SK-N-SH (cell line): ENCODE measurements at regions not wholly inside any gene's neighbourhood (a gene's known extent, or its start where the extent isn't known, plus 50 kb on each side); places are given as distances from the start of the nearest gene placed in this dataset.

ENCODE experiments used
- CHD2 ChIP-seq: fragments of 150-350 bp; IDR thresholded peaks from 2 replicates; pipeline ENCODE4 v1.6.1; 2018; ENCODE audit warnings: low read length; ENCODE audit not compliant: partially characterized antibody
- ELF1 ChIP-seq: IDR thresholded peaks from 2 replicates; pipeline ENCODE4 v1.4.0; 2012
- EZH2phosphoT487 ChIP-seq: fragments of 200-600 bp; sonication (generic); IDR thresholded peaks from 2 replicates; pipeline ENCODE4 v1.6.1; 2017; ENCODE audit warnings: low read depth, mixed run types, mild to moderate bottlenecking, antibody characterized with exemption, moderate library complexity, borderline replicate concordance
- GABPA ChIP-seq: IDR thresholded peaks from 2 replicates; pipeline ENCODE4 v1.4.0; 2012; ENCODE audit warnings: low read depth, mild to moderate bottlenecking
- MEF2A ChIP-seq: IDR thresholded peaks from 2 replicates; pipeline ENCODE4 v1.4.0; 2012; ENCODE audit warnings: low read depth, borderline replicate concordance
- MXI1 ChIP-seq: IDR thresholded peaks from 2 replicates; pipeline ENCODE4 v1.6.1; 2012; ENCODE audit warnings: mild to moderate bottlenecking, low read depth, low read length, improper control_type of control experiment
- POLR2AphosphoS5 ChIP-seq: IDR thresholded peaks from 2 replicates; pipeline ENCODE4 v1.6.1; 2012; ENCODE audit warnings: low read depth, low read length
- RAD21 ChIP-seq: IDR thresholded peaks from 2 replicates; pipeline ENCODE4 v1.6.1; 2012; ENCODE audit warnings: mild to moderate bottlenecking, low read length
- RFX5 ChIP-seq: IDR thresholded peaks from 2 replicates; pipeline ENCODE4 v1.6.1; 2012; ENCODE audit warnings: mild to moderate bottlenecking, improper control_type of control experiment, low read length
- SMC3 ChIP-seq: IDR thresholded peaks from 2 replicates; pipeline ENCODE4 v1.6.1; 2012; ENCODE audit warnings: low read depth, low read length, improper control_type of control experiment
- TCF12 ChIP-seq: IDR thresholded peaks from 2 replicates; pipeline ENCODE4 v1.4.0; 2012
- TF ChIP-seq, protein P1 (sequence below): IDR thresholded peaks from 2 replicates; pipeline ENCODE4 v1.6.1; 2012; ENCODE audit warnings: mild to moderate bottlenecking, low read depth, low read length, moderate library complexity
- TF ChIP-seq, protein P2 (sequence below): fragments of 200-600 bp; sonication (generic); IDR thresholded peaks from 2 replicates; pipeline ENCODE4 v1.6.1; 2017; ENCODE audit warnings: antibody characterized with exemption, mild to moderate bottlenecking, moderate library complexity
- TF ChIP-seq, protein P3 (sequence below): fragments of 150-350 bp; IDR thresholded peaks from 2 replicates; pipeline ENCODE4 v1.6.1; 2016; ENCODE audit warnings: mild to moderate bottlenecking, low read depth, low read length

DNA sequence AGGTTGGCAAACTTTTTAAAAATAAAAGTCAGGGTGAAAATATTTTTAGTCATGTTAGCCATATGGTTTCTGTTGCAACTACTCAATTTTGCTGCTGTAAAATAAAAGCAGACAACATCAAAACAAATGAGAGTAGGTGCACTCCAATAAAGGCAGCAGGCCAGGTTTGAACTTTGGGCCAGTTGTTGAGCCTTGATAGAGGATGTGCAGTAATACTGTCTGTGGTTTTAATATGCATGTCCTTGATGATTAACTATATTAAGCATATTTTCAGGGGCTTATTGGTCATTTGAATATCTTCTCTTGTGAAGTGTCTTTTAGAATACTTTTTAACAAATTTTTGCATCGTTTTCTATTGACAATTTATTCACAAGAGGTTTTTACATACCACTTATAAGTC, 1399.9 kb upstream of the B3GALT2 start:
- TF ChIP-seq, protein P1, sequence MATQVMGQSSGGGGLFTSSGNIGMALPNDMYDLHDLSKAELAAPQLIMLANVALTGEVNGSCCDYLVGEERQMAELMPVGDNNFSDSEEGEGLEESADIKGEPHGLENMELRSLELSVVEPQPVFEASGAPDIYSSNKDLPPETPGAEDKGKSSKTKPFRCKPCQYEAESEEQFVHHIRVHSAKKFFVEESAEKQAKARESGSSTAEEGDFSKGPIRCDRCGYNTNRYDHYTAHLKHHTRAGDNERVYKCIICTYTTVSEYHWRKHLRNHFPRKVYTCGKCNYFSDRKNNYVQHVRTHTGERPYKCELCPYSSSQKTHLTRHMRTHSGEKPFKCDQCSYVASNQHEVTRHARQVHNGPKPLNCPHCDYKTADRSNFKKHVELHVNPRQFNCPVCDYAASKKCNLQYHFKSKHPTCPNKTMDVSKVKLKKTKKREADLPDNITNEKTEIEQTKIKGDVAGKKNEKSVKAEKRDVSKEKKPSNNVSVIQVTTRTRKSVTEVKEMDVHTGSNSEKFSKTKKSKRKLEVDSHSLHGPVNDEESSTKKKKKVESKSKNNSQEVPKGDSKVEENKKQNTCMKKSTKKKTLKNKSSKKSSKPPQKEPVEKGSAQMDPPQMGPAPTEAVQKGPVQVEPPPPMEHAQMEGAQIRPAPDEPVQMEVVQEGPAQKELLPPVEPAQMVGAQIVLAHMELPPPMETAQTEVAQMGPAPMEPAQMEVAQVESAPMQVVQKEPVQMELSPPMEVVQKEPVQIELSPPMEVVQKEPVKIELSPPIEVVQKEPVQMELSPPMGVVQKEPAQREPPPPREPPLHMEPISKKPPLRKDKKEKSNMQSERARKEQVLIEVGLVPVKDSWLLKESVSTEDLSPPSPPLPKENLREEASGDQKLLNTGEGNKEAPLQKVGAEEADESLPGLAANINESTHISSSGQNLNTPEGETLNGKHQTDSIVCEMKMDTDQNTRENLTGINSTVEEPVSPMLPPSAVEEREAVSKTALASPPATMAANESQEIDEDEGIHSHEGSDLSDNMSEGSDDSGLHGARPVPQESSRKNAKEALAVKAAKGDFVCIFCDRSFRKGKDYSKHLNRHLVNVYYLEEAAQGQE: no peak
- TF ChIP-seq RAD21 (no peak), CHD2 (no peak), RFX5 (no peak), TCF12 (no peak), POLR2AphosphoS5 (no peak), MEF2A (no peak), ELF1 (no peak), MXI1 (no peak), SMC3 (no peak), EZH2phosphoT487 (no peak), GABPA (no peak)
- TF ChIP-seq, protein P2, sequence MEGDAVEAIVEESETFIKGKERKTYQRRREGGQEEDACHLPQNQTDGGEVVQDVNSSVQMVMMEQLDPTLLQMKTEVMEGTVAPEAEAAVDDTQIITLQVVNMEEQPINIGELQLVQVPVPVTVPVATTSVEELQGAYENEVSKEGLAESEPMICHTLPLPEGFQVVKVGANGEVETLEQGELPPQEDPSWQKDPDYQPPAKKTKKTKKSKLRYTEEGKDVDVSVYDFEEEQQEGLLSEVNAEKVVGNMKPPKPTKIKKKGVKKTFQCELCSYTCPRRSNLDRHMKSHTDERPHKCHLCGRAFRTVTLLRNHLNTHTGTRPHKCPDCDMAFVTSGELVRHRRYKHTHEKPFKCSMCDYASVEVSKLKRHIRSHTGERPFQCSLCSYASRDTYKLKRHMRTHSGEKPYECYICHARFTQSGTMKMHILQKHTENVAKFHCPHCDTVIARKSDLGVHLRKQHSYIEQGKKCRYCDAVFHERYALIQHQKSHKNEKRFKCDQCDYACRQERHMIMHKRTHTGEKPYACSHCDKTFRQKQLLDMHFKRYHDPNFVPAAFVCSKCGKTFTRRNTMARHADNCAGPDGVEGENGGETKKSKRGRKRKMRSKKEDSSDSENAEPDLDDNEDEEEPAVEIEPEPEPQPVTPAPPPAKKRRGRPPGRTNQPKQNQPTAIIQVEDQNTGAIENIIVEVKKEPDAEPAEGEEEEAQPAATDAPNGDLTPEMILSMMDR: no peak
- TF ChIP-seq, protein P3, sequence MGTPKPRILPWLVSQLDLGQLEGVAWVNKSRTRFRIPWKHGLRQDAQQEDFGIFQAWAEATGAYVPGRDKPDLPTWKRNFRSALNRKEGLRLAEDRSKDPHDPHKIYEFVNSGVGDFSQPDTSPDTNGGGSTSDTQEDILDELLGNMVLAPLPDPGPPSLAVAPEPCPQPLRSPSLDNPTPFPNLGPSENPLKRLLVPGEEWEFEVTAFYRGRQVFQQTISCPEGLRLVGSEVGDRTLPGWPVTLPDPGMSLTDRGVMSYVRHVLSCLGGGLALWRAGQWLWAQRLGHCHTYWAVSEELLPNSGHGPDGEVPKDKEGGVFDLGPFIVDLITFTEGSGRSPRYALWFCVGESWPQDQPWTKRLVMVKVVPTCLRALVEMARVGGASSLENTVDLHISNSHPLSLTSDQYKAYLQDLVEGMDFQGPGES: no peak
